OCI-LY7 (cell line): ENCODE measurements at regions not wholly inside any gene's neighbourhood (a gene's known extent, or its start where the extent isn't known, plus 50 kb on each side); places are given as distances from the start of the nearest gene placed in this dataset.

Experiments used
- BruUV-seq: library from RNA; stranded (reverse); fragments of 400-500 nt; replicated peaks from 2 replicates; lab custom pipeline; 2021; lab: Mats Ljungman, UMichigan
- CTCF ChIA-PET: fragments of 300-600 bp; sonication (Branson Sonifier 250); formaldehyde crosslinking; loops from one replicate; lab custom pipeline; 2022; ENCODE audit warnings: antibody characterized with exemption; ENCODE audit not compliant: unreplicated experiment; lab: Charles Lee
- POLR2A ChIA-PET: fragments of 300-600 bp; sonication (Branson Sonifier 250); formaldehyde crosslinking; loops from one replicate; lab custom pipeline; 2022; ENCODE audit warnings: antibody characterized with exemption; lab: Charles Lee
- DNase-seq: peaks from one replicate; pipeline ENCODE4 v3.0.0-alpha.2; 2015; ENCODE audit warnings: low spot score
- H2AFZ ChIP-seq: fragments of 200-600 bp; sonication (generic), shearing (Covaris generic); 2 replicates; pipeline ENCODE4 v1.6.1; 2014; ENCODE audit warnings: mild to moderate bottlenecking, antibody characterized with exemption, low read length, moderate library complexity
- H3K27ac ChIP-seq: fragments of 200-600 bp; sonication (generic); 2 replicates; pipeline ENCODE4 v1.5.1; 2014; ENCODE audit warnings: mixed run types, low read depth, mild to moderate bottlenecking, moderate library complexity, low read length, inconsistent platforms; ENCODE audit not compliant: poor library complexity, severe bottlenecking
- H3K36me3 ChIP-seq: fragments of 200-600 bp; sonication (generic); 2 replicates; pipeline ENCODE4 v1.6.1; 2014; ENCODE audit warnings: mild to moderate bottlenecking, antibody characterized with exemption, low read length, moderate library complexity, mixed read lengths; ENCODE audit not compliant: insufficient read depth
- H3K4me1 ChIP-seq: fragments of 200-600 bp; sonication (generic); 2 replicates; pipeline ENCODE4 v1.5.1; 2014; ENCODE audit warnings: mild to moderate bottlenecking, low read length; ENCODE audit not compliant: insufficient read depth, poor library complexity, severe bottlenecking
- H3K4me2 ChIP-seq: fragments of 200-600 bp; sonication (generic); 2 replicates; pipeline ENCODE4 v1.6.1; 2014; ENCODE audit warnings: mild to moderate bottlenecking, low read length
- H3K4me3 ChIP-seq: fragments of 200-600 bp; sonication (generic); 2 replicates; pipeline ENCODE4 v1.5.1; 2014; ENCODE audit warnings: mild to moderate bottlenecking, low read depth, low read length; ENCODE audit not compliant: poor library complexity, severe bottlenecking
- H3K79me2 ChIP-seq: fragments of 200-600 bp; sonication (generic); 2 replicates; pipeline ENCODE4 v1.6.1; 2016; ENCODE audit warnings: low read depth, mild to moderate bottlenecking, low read length, moderate library complexity, mixed read lengths; ENCODE audit not compliant: insufficient read depth
- H3K9me2 ChIP-seq: fragments of 200-600 bp; sonication (generic); 2 replicates; pipeline ENCODE4 v1.6.1; 2016; ENCODE audit warnings: mild to moderate bottlenecking, low read length, mixed read lengths; ENCODE audit not compliant: insufficient read depth
- H3K9me3 ChIP-seq: fragments of 200-600 bp; sonication (generic); 2 replicates; pipeline ENCODE4 v1.6.1; 2014; ENCODE audit warnings: mild to moderate bottlenecking, mixed run types, low read length, mixed read lengths
- H4K20me1 ChIP-seq: fragments of 200-600 bp; sonication (generic); 2 replicates; pipeline ENCODE4 v1.6.1; 2014; ENCODE audit warnings: mild to moderate bottlenecking, antibody characterized with exemption, low read length, moderate library complexity, mixed read lengths; ENCODE audit not compliant: insufficient read depth
- EZH2phosphoT487 ChIP-seq: fragments of 200-600 bp; sonication (generic); IDR thresholded peaks from 2 replicates; pipeline ENCODE4 v1.6.1; 2018; ENCODE audit warnings: low read depth, borderline replicate concordance, mild to moderate bottlenecking, mixed run types, antibody characterized with exemption, low read length, moderate library complexity, mixed read lengths
- intact Hi-C: fragments of 100-400 bp; cut with micrococcal nuclease; formaldehyde crosslinking; loops from one replicate; pipeline ENCODE4 v1.10.0; 2022; ENCODE audit not compliant: unreplicated experiment
- TF ChIP-seq, protein P1 (sequence below): fragments of 200-600 bp; sonication (generic); conservative IDR thresholded peaks from 2 replicates; pipeline ENCODE4 v1.5.1; 2014; ENCODE audit warnings: mild to moderate bottlenecking, antibody characterized with exemption, low read length, moderate library complexity, mixed read lengths

- Histone ChIP-seq H3K9me3 (no peaks in the 10 kb centered on the region), H3K4me2 (no peak overlapping the region), H3K4me3 (no peak overlapping the region), H3K4me1 (peaks cover 3% of the 10 kb centered on the region), H4K20me1 (no peaks in the 10 kb centered on the region), H3K79me2 (no peaks in the 10 kb centered on the region), H3K36me3 (no peaks in the 10 kb centered on the region), H3K9me2 (no peaks in the 10 kb centered on the region), H2AFZ (no peak overlapping the region), H3K27ac (no peak overlapping the region)
- CTCF ChIA-PET, result interaction anchor here (0.8 kb wide), 1 partner anchor 52 kb away, joined by 3 read pairs; no protein-coding TSS in a partner anchor
- TF ChIP-seq, protein P1, sequence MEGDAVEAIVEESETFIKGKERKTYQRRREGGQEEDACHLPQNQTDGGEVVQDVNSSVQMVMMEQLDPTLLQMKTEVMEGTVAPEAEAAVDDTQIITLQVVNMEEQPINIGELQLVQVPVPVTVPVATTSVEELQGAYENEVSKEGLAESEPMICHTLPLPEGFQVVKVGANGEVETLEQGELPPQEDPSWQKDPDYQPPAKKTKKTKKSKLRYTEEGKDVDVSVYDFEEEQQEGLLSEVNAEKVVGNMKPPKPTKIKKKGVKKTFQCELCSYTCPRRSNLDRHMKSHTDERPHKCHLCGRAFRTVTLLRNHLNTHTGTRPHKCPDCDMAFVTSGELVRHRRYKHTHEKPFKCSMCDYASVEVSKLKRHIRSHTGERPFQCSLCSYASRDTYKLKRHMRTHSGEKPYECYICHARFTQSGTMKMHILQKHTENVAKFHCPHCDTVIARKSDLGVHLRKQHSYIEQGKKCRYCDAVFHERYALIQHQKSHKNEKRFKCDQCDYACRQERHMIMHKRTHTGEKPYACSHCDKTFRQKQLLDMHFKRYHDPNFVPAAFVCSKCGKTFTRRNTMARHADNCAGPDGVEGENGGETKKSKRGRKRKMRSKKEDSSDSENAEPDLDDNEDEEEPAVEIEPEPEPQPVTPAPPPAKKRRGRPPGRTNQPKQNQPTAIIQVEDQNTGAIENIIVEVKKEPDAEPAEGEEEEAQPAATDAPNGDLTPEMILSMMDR, result no peak
- no peak for TF ChIP-seq EZH2phosphoT487
- no peak for DNase-seq
- intact Hi-C loops, result no loop called here
- BruUV-seq, result no TSS peak
- POLR2A ChIA-PET, result interaction anchor here (0.6 kb wide), 1 partner anchor 736 kb away, joined by 3 read pairs; the partner anchor contains the start of gene TKT
Measured at GRCh38 chr3:53991240-53991639, 99.6 kb upstream of the SELENOK start.

DNA sequence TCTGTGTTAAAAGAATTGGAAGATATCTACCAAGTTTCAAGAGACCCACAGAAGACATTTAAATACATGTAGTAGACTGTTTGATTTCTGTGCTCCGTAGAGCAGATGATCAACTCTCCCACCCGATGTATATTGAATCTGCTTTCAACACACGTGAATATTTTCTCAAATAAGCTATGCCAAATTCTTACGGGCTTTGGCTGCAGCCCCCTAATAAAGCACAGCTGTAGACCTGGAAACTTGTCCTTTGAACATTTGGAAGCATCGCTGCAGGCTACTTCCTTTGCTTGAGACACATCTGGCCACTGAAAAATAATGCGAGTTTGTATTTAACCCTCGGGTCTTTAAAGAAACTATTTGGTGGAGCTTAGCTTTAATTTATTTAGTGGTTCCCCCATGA, 98.3 kb upstream of the SELENOK start:
- Histone ChIP-seq H3K4me2 (no peak overlapping the region), H3K4me3 (no peak overlapping the region), H4K20me1 (no peaks in the 10 kb centered on the region), H3K4me1 (no peaks in the 10 kb centered on the region), H3K9me2 (no peaks in the 10 kb centered on the region), H3K36me3 (no peaks in the 10 kb centered on the region), H3K27ac (no peak overlapping the region), H3K9me3 (no peaks in the 10 kb centered on the region), H3K79me2 (no peaks in the 10 kb centered on the region), H2AFZ (no peak overlapping the region)
- POLR2A ChIA-PET, result no interaction called here
- intact Hi-C loops, result no loop called here
- CTCF ChIA-PET, result no interaction called here
- no TSS peak for BruUV-seq
- no peak for DNase-seq
- TF ChIP-seq EZH2phosphoT487, result no peak
- TF ChIP-seq, protein P1, result no peak

- no peaks in the 10 kb centered on the region for H3K4me1 ChIP-seq
- H3K79me2 ChIP-seq, result no peaks in the 10 kb centered on the region
- no TSS peak for BruUV-seq
- no peak overlapping the region for H3K4me2 ChIP-seq
- no peak for TF ChIP-seq EZH2phosphoT487
- TF ChIP-seq, protein P1, result no peak
- H3K9me3 ChIP-seq, result no peaks in the 10 kb centered on the region
- DNase-seq, result no peak
- H3K9me2 ChIP-seq, result no peaks in the 10 kb centered on the region
- intact Hi-C loops, result no loop called here
- ChIA-PET CTCF (no interaction called here), POLR2A (no interaction called here)
- no peak overlapping the region for H2AFZ ChIP-seq
- no peaks in the 10 kb centered on the region for H4K20me1 ChIP-seq
- H3K27ac ChIP-seq, result no peak overlapping the region
- no peaks in the 10 kb centered on the region for H3K36me3 ChIP-seq
- H3K4me3 ChIP-seq, result no peak overlapping the region
Measured at GRCh38 chr3:53989451-53989850, 97.8 kb upstream of the SELENOK start.
